Smooth muscle cell (in vitro differentiated cells): ENCODE measurements at regions not wholly inside any gene's neighbourhood (a gene's known extent, or its start where the extent isn't known, plus 50 kb on each side); places are given as distances from the start of the nearest gene placed in this dataset.
A peak's percentile ranks its signal among the peaks of the same experiment; 100 is the strongest.

Experiments used
- DNase-seq: peaks from one replicate; lab custom pipeline; 2025; ENCODE audit not compliant: unreplicated experiment; lab: John Stamatoyannopoulos, UW
- H2AFZ ChIP-seq: fragments of 200-600 bp; sonication (generic); 2 replicates; pipeline ENCODE4 v1.6.0; 2016; ENCODE audit warnings: antibody characterized with exemption, low read depth, mild to moderate bottlenecking
- H3F3A ChIP-seq: fragments of 200-600 bp; sonication (generic); 2 replicates; pipeline ENCODE4 v1.6.0; 2017; ENCODE audit warnings: antibody characterized with exemption, low read depth
- H3K27ac ChIP-seq: fragments of 200-600 bp; sonication (generic); 2 replicates; pipeline ENCODE4 v1.5.1; 2016; ENCODE audit warnings: low read depth, mild to moderate bottlenecking
- H3K27me3 ChIP-seq: fragments of 200-600 bp; sonication (generic); 2 replicates; pipeline ENCODE4 v1.6.1; 2016; ENCODE audit warnings: low read depth, mild to moderate bottlenecking
- H3K36me3 ChIP-seq: fragments of 200-600 bp; sonication (generic); 2 replicates; pipeline ENCODE4 v1.5.1; 2016; ENCODE audit warnings: low read depth
- H3K4me1 ChIP-seq: fragments of 200-600 bp; sonication (generic); 2 replicates; pipeline ENCODE4 v1.5.1; 2016; ENCODE audit warnings: low read depth
- H3K4me2 ChIP-seq: fragments of 200-600 bp; sonication (generic); 2 replicates; pipeline ENCODE4 v1.6.0; 2016; ENCODE audit warnings: mild to moderate bottlenecking
- H3K4me3 ChIP-seq: fragments of 200-600 bp; sonication (generic); 2 replicates; pipeline ENCODE4 v1.5.1; 2016; ENCODE audit warnings: mild to moderate bottlenecking
- H3K79me2 ChIP-seq: fragments of 200-600 bp; sonication (generic); 2 replicates; pipeline ENCODE4 v1.6.0; 2016; ENCODE audit warnings: low read depth, mild to moderate bottlenecking
- H3K9ac ChIP-seq: fragments of 200-600 bp; sonication (generic); 2 replicates; pipeline ENCODE4 v1.6.0; 2016; ENCODE audit warnings: low read depth
- H3K9me3 ChIP-seq: fragments of 200-600 bp; sonication (generic); replicated peaks from 2 replicates; pipeline ENCODE4 v1.5.1; 2016; ENCODE audit warnings: low read depth
- H4K20me1 ChIP-seq: fragments of 200-600 bp; sonication (generic); 2 replicates; pipeline ENCODE4 v1.6.0; 2016; ENCODE audit warnings: low read depth
- WGBS: methylation state at CpG from one replicate; pipeline ENCODE4 v1.1.7; 2016; ENCODE audit warnings: low lambda C conversion rate; 5-methylcytosine and 5-hydroxymethylcytosine counted together
- TF ChIP-seq, protein P1 (sequence below): fragments of 200-600 bp; sonication (generic); IDR thresholded peaks from 2 replicates; pipeline ENCODE4 v1.5.1; 2017; ENCODE audit warnings: borderline replicate concordance, mild to moderate bottlenecking, antibody characterized with exemption; ENCODE audit not compliant: insufficient read depth, poor library complexity, severe bottlenecking

DNA sequence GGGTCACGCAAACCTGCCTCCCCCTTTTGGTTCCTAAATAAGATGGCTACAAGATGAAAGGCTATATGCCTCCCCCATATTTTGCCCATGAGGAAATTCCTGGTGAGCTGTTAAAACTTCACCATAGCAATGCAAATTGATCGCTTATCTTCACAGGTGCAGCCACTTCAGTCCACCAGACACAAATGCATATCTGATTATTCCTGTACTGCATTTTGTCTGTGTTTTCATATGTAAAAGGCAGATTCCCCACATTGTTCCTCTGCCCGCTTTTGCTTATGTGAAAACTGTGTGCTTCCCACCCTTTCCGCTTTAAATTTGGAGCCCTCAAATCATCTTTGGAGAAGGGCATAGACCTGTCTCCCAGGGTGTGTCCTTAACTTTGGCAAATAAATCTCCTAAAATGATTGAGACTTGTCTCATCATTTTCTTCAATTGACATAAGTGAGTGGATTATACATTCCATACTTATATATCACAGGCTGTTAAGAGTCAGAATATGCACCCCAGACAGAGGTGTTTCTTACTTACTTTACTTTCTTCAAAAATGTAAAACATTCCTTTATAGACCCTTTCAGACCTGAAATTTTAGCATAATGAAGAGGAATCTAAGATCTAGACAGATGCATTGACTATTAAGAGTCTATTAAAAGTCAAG is 116.4 kb downstream of the CASP12 start:
- 75% methylated on average over 4 of the region's 4 CpGs for WGBS
- no peaks in the 10 kb centered on the region for H3K4me1 ChIP-seq
- no peaks in the 10 kb centered on the region for H3K9me3 ChIP-seq
- H3K36me3 ChIP-seq, result no peaks in the 10 kb centered on the region
- H2AFZ ChIP-seq, result no peak overlapping the region
- DNase-seq, result no peak
- no peak overlapping the region for H3K4me2 ChIP-seq
- H3K27ac ChIP-seq, result no peak overlapping the region
- H3K4me3 ChIP-seq, result no peak overlapping the region
- no peaks in the 10 kb centered on the region for H4K20me1 ChIP-seq
- H3K9ac ChIP-seq, result no peak overlapping the region
- H3K79me2 ChIP-seq, result no peaks in the 10 kb centered on the region
- H3F3A ChIP-seq, result no peaks in the 10 kb centered on the region
- TF ChIP-seq, protein P1, sequence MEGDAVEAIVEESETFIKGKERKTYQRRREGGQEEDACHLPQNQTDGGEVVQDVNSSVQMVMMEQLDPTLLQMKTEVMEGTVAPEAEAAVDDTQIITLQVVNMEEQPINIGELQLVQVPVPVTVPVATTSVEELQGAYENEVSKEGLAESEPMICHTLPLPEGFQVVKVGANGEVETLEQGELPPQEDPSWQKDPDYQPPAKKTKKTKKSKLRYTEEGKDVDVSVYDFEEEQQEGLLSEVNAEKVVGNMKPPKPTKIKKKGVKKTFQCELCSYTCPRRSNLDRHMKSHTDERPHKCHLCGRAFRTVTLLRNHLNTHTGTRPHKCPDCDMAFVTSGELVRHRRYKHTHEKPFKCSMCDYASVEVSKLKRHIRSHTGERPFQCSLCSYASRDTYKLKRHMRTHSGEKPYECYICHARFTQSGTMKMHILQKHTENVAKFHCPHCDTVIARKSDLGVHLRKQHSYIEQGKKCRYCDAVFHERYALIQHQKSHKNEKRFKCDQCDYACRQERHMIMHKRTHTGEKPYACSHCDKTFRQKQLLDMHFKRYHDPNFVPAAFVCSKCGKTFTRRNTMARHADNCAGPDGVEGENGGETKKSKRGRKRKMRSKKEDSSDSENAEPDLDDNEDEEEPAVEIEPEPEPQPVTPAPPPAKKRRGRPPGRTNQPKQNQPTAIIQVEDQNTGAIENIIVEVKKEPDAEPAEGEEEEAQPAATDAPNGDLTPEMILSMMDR, result no peak
- no peaks in the 10 kb centered on the region for H3K27me3 ChIP-seq

DNA sequence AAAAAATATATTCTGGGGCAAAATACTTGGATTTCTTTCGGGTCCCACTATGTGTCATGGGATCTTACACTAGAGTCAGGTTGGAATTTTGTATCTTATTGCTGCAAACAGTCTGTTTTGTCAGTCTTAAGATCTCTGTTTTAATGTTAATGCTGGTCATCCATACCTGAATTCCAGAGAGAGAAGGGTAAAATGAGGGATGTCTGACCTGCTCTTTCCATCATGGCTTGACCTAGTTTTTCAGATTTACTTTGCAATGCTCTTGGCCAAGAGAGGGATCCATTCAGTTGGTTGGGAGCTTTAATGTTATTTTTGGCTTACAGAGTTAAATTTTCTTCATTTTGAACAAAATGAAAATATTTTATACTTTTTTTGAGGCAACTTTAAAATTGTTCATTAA is 117.2 kb downstream of the CASP12 start:
- no peak for DNase-seq
- TF ChIP-seq, protein P1, result no peak
- Histone ChIP-seq H3K4me1 (no peaks in the 10 kb centered on the region), H3K9me3 (no peaks in the 10 kb centered on the region), H3F3A (no peaks in the 10 kb centered on the region), H3K4me2 (no peak overlapping the region), H3K9ac (no peak overlapping the region), H3K36me3 (no peaks in the 10 kb centered on the region), H3K27ac (no peak overlapping the region), H4K20me1 (no peaks in the 10 kb centered on the region), H3K4me3 (no peak overlapping the region), H2AFZ (no peak overlapping the region), H3K27me3 (no peaks in the 10 kb centered on the region), H3K79me2 (no peaks in the 10 kb centered on the region)
- 83% methylated on average over 1 of the region's 1 CpG for WGBS

GRCh38 chr11:104776501-104777170 is 121.6 kb downstream of the CASP12 start:
- H3K4me2 ChIP-seq, result peak overlapping the region; percentile 33
- no peaks in the 10 kb centered on the region for H4K20me1 ChIP-seq
- no peak overlapping the region for H2AFZ ChIP-seq
- H3K79me2 ChIP-seq, result no peaks in the 10 kb centered on the region
- H3K9ac ChIP-seq, result peak overlapping the region; percentile 44
- peak overlapping the region; percentile 86 for H3K27ac ChIP-seq
- no peak for DNase-seq
- H3K4me3 ChIP-seq, result no peak overlapping the region
- TF ChIP-seq, protein P1, result no peak
- 69% methylated on average over 3 of the region's 3 CpGs for WGBS
- H3K9me3 ChIP-seq, result no peaks in the 10 kb centered on the region
- no peaks in the 10 kb centered on the region for H3K36me3 ChIP-seq
- H3F3A ChIP-seq, result peaks cover 7% of the 10 kb centered on the region
- H3K4me1 ChIP-seq, result peaks cover 3% of the 10 kb centered on the region
- no peaks in the 10 kb centered on the region for H3K27me3 ChIP-seq
